Sigmoid colon (tissue), 6 donors: ENCODE measurements at regions not wholly inside any gene's neighbourhood (a gene's known extent, or its start where the extent isn't known, plus 50 kb on each side); places are given as distances from the start of the nearest gene placed in this dataset.

Experiments used
- DNase-seq: peaks from one replicate; pipeline ENCODE4 v3.0.0-alpha.2; 2019
- H3K27ac ChIP-seq, 4 donors: fragments of 200-600 bp; sonication (generic); one replicate each; pipeline ENCODE4 v1.5.1; 2016 to 2019; ENCODE audit warnings: mild to moderate bottlenecking in 1 of 4
- H3K27me3 ChIP-seq, 3 donors: fragments of 200-600 bp; sonication (generic); one replicate each; pipeline ENCODE4 v1.5.1; 2019; ENCODE audit warnings: mild to moderate bottlenecking in 1 of 3
- H3K36me3 ChIP-seq, 4 donors: fragments of 200-600 bp; sonication (generic); one replicate each; pipeline ENCODE4 v1.5.1; 2016 to 2019
- H3K4me1 ChIP-seq, 4 donors: fragments of 200-600 bp; sonication (generic); one replicate each; pipeline ENCODE4 v1.5.1; 2017 to 2019
- H3K4me3 ChIP-seq, 4 donors: fragments of 200-600 bp; sonication (generic); one replicate each; pipeline ENCODE4 v1.5.1; 2017 to 2019; ENCODE audit warnings: mild to moderate bottlenecking in 2 of 4, moderate library complexity in 1 of 4
- H3K9me3 ChIP-seq, 4 donors: fragments of 200-600 bp in 3 of 4; sonication (generic) in 3 of 4; one replicate each; pipeline versions ENCODE4 v1.5.1 to v1.6.1; 2013 to 2019
- EP300 ChIP-seq, 4 donors: sonication (generic); formaldehyde crosslinking; IDR thresholded peaks; one replicate each; pipeline ENCODE4 v1.6.1; 2017; ENCODE audit warnings: antibody characterized with exemption in 4 of 4
- POLR2A ChIP-seq, 2 donors: fragments of 450-650 bp; IDR thresholded peaks; one replicate each; pipeline ENCODE4 v1.6.1; 2016; ENCODE audit warnings: antibody characterized with exemption in 2 of 2, mild to moderate bottlenecking in 2 of 2, moderate library complexity in 2 of 2
- POLR2AphosphoS5 ChIP-seq, 4 donors: sonication (generic); formaldehyde crosslinking; IDR thresholded peaks; one replicate each; pipeline ENCODE4 v1.6.1; 2017; ENCODE audit warnings: antibody characterized with exemption in 4 of 4
- WGBS, 2 donors: extraction: QIAGEN DNeasy Blood & Tissue Kit; methylation state at CpG; one replicate each; pipeline ENCODE4 v1.1.7; 2013; 5-methylcytosine and 5-hydroxymethylcytosine counted together
- intact Hi-C: fragments of 100-400 bp; cut with DNase I; formaldehyde crosslinking; loops from one replicate; pipeline ENCODE4 v1.15.1; 2023
- TF ChIP-seq, protein P1 (sequence below), 4 experiments: fragments of 450-650 bp in 3 of 4; fragments of 200-600 bp in 1 of 4; IDR thresholded peaks; one replicate each; pipeline ENCODE4 v1.5.1; 2016 to 2019; ENCODE audit warnings: antibody characterized with exemption in 4 of 4, mild to moderate bottlenecking in 3 of 4, moderate library complexity in 2 of 4
- donor health status: healthy with polysubstance abuse.
- donor health status: healthy.

DNA sequence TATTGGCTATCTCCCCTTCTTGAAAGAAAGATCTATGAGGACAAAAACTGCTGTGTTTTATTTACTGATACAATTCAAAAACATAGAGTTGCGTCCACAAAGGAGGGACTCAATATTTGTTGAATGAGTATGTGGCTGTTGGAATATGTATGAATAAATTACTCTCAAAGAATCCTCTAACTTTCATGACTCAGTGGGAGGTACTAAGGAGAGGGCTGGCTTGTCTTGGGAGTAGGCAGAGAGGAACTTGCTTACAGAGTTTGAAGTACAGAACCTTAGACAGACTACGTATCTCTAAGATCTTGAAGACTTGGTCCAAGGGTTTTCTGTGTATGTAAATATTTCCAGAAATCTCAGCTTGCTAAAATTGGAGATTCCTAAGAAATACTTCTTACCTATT lies 504.0 kb upstream of the PTCHD4 start:
- Histone ChIP-seq H3K27ac (no peak overlapping the region), H3K9me3 (no peaks in the 10 kb centered on the region), H3K4me1 (no peaks in the 10 kb centered on the region), H3K27me3 (no peaks in the 10 kb centered on the region), H3K36me3 (no peaks in the 10 kb centered on the region), H3K4me3 (no peak overlapping the region)
- TF ChIP-seq POLR2AphosphoS5 (IDR thresholded peaks at IDR 0.05) (no peak), POLR2A (IDR thresholded peaks at IDR 0.05) (no peak), EP300 (IDR thresholded peaks at IDR 0.05) (no peak)
- TF ChIP-seq, protein P1, sequence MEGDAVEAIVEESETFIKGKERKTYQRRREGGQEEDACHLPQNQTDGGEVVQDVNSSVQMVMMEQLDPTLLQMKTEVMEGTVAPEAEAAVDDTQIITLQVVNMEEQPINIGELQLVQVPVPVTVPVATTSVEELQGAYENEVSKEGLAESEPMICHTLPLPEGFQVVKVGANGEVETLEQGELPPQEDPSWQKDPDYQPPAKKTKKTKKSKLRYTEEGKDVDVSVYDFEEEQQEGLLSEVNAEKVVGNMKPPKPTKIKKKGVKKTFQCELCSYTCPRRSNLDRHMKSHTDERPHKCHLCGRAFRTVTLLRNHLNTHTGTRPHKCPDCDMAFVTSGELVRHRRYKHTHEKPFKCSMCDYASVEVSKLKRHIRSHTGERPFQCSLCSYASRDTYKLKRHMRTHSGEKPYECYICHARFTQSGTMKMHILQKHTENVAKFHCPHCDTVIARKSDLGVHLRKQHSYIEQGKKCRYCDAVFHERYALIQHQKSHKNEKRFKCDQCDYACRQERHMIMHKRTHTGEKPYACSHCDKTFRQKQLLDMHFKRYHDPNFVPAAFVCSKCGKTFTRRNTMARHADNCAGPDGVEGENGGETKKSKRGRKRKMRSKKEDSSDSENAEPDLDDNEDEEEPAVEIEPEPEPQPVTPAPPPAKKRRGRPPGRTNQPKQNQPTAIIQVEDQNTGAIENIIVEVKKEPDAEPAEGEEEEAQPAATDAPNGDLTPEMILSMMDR (IDR thresholded peaks at IDR 0.05) = no peak
- no peak for DNase-seq
- intact Hi-C loops = no loop called here
- WGBS, 2 donors = 78 to 89% methylated on average over 2 of the region's 2 CpGs

DNA sequence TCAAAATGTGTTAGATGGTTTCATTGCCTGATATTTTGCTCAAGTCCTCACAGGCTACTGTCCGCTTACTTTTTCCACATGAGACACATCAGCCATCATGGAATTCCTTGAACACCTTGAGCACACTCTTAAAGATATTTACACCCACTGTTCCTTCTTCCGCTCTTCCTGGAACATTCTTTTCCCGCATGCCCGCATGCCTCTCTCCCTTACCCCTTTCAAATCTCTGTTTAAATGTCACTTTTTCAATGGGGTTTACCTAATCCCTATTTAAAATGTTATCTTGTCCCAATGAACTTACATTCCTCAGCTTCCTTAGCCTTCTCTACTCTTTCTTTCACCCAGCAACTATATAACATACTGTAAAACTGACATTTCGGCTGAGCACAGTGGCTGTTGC lies 503.3 kb upstream of the PTCHD4 start:
- no peaks in the 10 kb centered on the region for H3K4me1 ChIP-seq
- WGBS, 2 donors = 93% methylated on average over 5 of the region's 5 CpGs
- H3K27me3 ChIP-seq = no peaks in the 10 kb centered on the region
- TF ChIP-seq, protein P1 (IDR thresholded peaks at IDR 0.05) = no peak
- no peak for TF ChIP-seq POLR2AphosphoS5 (IDR thresholded peaks at IDR 0.05)
- no peak for TF ChIP-seq POLR2A (IDR thresholded peaks at IDR 0.05)
- no peak for TF ChIP-seq EP300 (IDR thresholded peaks at IDR 0.05)
- H3K27ac ChIP-seq = no peak overlapping the region
- H3K9me3 ChIP-seq = no peaks in the 10 kb centered on the region
- intact Hi-C loops = no loop called here
- no peaks in the 10 kb centered on the region for H3K36me3 ChIP-seq
- DNase-seq = no peak
- H3K4me3 ChIP-seq = no peak overlapping the region

DNA sequence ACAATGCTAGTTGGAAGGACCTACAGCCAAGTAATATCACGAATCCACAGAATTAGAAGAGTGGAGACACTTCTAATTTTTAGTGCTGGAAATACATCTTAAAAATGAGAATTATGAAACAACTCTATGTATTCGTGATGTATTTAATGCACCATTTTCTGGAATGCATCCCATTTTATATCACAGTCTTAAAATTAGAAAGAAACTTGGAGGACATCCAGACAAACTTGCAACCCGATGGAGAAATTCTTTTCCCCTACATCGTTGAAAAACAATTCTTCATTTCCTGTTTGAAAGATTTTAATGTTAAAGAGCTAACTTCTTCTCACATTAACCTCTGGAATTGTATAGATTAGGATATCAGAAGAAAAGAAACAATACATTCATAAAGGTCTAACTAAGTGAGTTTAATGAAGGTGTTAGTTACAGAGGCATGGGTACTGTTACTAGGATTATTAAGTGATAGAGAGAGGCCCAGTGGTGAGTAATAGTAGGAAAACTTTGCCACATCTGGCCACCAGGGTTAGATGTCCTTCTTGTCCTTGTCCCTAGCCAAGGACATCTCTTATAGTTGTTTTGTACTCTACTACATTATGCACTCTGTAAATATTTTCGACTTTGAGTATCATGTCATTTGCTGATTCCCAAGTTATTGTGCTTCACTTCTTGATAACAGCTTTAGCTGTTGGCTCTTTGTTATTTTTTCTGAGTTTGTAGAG lies 502.4 kb upstream of the PTCHD4 start:
- H3K36me3 ChIP-seq = no peaks in the 10 kb centered on the region
- H3K4me3 ChIP-seq = no peak overlapping the region
- intact Hi-C loops = no loop called here
- H3K9me3 ChIP-seq = no peaks in the 10 kb centered on the region
- TF ChIP-seq, protein P1 (IDR thresholded peaks at IDR 0.05) = no peak
- no peak for TF ChIP-seq EP300 (IDR thresholded peaks at IDR 0.05)
- DNase-seq = no peak
- no peak overlapping the region for H3K27ac ChIP-seq
- no peaks in the 10 kb centered on the region for H3K4me1 ChIP-seq
- WGBS, 2 donors = 61 to 68% methylated on average over 5 of the region's 5 CpGs
- H3K27me3 ChIP-seq = no peaks in the 10 kb centered on the region

DNA sequence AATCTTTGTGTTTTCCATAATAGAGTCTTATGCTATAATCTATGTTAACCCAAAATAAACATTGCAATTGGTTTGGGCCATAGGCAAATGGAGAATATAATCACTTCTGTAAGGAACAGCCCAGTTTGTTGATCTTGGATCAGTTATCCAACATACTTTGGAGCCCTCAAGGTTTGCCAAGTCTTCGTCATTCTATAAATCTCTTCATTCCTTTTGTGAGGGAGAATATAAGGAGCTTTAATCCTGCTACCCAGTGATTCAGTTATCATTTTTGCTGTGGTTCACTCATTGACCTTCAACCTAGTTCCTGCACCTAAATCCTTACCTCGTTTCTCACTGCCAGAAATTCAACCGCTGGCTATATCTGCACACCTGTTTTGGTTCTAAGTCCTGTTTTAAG lies 500.3 kb upstream of the PTCHD4 start:
- Histone ChIP-seq H3K36me3 (no peaks in the 10 kb centered on the region), H3K4me1 (no peaks in the 10 kb centered on the region), H3K4me3 (no peak overlapping the region), H3K27me3 (no peaks in the 10 kb centered on the region), H3K27ac (no peak overlapping the region), H3K9me3 (no peaks in the 10 kb centered on the region)
- intact Hi-C loops = no loop called here
- 44 to 69% methylated on average over 3 of the region's 3 CpGs for whole genome bisulfite sequencing, 2 donors
- no peak for DNase-seq
- TF ChIP-seq, protein P1 (IDR thresholded peaks at IDR 0.05) = no peak
- TF ChIP-seq POLR2AphosphoS5 (IDR thresholded peaks at IDR 0.05) = no peak
- TF ChIP-seq POLR2A (IDR thresholded peaks at IDR 0.05) = no peak
- no peak for TF ChIP-seq EP300 (IDR thresholded peaks at IDR 0.05)

DNA sequence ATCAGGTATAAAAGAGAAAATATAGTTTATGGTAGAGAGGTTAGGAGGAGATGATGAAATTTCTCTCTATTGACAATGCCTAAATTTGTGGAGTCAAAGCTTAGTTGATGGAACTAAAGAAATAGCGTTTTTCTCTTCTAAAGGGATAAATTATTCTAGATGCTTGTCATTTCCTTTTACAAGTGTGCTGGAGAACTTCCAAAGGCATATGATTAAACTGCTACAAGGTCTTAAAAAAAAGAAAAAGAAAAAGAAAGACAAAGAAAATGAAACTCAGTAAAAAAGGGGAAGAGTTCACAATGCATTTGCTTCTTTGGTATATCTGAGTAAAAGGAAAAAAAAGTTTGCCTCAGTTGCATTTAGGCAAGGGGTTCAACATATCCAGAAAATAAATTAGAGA lies 499.8 kb upstream of the PTCHD4 start:
- no peak for DNase-seq

More for the DNA sequence above, 499.8 kb upstream of the PTCHD4 start:
- 25 to 47% methylated on average over 1 of the region's 1 CpG for WGBS, 2 donors
- Histone ChIP-seq H3K27ac (no peak overlapping the region), H3K4me3 (no peak overlapping the region), H3K4me1 (no peaks in the 10 kb centered on the region), H3K27me3 (no peaks in the 10 kb centered on the region), H3K9me3 (no peaks in the 10 kb centered on the region), H3K36me3 (no peaks in the 10 kb centered on the region)
- no peak for TF ChIP-seq POLR2AphosphoS5 (IDR thresholded peaks at IDR 0.05)
- TF ChIP-seq EP300 (IDR thresholded peaks at IDR 0.05) = no peak
- TF ChIP-seq POLR2A (IDR thresholded peaks at IDR 0.05) = no peak
- TF ChIP-seq, protein P1 (IDR thresholded peaks at IDR 0.05) = no peak
- intact Hi-C loops = no loop called here
